ENCODE measurements at regions not wholly inside any gene's neighbourhood (a gene's known extent, or its start where the extent isn't known, plus 50 kb on each side); places are given as distances from the start of the nearest gene placed in this dataset.
"Not testable (repeated sequence)": the region's sequence is repeated elsewhere in the genome, so short reads cannot be mapped to it uniquely, and the experiment has no call there.

DNA sequence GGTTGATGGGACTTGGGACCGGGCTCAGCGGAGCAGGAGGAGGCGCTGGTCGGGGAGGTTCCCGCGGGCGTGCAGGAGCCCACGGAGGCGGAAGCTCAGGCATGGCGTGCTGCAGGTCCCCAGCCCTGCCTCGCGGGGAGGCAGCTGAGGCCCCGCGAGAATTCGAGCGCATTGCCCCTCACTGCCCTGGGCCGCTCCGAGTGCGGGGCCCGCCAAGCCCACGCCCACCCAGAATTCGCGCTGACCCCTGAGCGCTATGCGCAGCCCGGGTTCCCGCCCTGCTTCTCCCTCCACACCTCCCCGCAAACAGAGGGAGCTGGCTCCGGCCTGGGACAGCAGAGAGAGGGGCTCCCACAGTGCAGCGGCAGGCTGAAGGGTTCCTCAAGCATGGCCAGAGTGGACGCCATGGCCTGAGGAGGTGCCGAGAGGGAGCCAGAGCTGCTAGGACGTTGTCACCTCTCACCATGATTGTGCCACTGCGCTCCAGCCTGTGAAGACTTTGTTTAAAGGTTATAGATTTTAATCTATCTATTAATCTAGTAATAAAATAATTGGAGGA lies 357.2 kb upstream of the RGPD4 start:
- DNase-seq = no peak

DNA sequence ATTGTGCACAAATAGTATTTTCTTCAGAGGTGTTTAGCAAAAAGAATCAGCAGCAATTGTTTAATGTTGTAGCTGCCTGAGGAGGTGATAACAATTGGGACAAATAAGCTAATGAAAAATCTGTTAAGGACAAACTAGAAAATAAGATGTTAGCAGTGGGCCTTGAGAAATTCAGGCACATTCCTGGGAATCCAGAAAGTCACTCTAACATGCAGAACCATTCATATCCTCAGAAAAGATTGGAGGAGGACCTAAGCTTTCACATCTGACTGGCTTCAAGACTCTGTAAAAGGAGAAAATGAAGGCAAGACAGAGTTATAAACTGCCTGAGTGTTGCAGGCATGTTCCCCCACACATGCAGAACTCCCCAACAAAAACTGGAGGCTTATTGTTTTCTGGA lies 353.5 kb upstream of the RGPD4 start:
- DNase-seq = no peak

DNA sequence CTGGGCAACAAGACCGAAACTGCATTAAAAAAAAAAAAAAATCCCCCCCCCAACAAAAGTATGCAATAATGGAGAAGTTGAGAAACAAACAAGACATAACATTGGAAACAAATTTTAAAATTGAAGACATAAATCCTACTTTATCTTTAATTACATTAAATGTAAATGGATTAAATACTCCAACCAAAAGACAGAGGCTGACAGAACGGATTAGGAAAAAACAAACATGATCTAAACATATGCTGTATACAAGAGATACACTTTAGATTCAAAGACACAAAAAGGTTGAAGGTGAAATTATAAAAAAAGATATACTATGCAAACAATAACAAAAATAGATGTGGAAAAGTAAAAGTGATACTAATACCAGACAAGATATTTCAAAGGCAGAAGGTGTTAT lies 350.8 kb upstream of the RGPD4 start:
- DNase-seq = no peak

DNA sequence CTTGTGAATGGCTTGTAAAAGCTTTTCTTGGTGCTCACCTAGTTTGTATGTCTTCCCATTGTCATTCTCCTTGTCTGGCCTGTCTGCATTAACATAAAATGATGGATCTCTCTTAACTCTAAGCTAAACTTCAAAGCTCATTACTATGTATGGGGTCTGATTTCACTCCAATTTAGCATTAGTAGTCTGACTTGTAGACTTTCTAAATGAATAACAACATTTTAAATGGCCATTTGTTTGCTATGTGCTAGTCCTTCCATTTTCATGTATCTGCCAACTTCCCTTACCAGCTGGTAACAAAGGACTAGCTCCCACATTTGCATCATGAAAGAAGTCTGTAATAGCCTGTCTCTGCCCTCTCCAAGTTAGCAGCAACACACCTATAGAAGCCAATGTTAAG lies 324.2 kb upstream of the RGPD4 start:
- no peak for DNase-seq

GRCh38 chr2:107511970-107512789 lies 314.5 kb upstream of the RGPD4 start:
- DNase-seq = peak; percentile 93 to 94

GRCh38 chr2:107525406-107525805 lies 301.3 kb upstream of the RGPD4 start:
- no peak for DNase-seq

DNA sequence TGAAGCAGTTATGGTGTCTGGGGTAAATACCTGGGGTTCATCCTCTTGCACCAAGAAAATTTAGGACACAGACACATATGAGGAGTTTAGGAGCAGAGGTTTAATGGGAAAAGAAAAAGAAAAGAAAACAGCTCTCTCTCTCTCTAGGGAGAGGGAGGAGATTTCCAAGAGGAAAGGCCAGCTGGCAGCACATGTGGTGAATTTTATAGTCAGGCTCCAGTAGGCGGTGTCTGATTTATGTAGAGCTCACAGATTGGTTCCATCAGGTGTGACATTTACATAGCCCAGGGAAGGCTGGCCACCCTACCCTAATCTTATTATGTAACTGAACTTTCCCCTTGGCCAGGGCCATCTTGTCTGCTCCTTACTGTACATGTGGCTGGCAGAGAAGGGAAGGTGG lies 297.5 kb upstream of the RGPD4 start:
- DNase-seq = peak; percentile 53 to 64

GRCh38 chr2:107530046-107530445 lies 296.6 kb upstream of the RGPD4 start:
- DNase-seq = no peak

DNA sequence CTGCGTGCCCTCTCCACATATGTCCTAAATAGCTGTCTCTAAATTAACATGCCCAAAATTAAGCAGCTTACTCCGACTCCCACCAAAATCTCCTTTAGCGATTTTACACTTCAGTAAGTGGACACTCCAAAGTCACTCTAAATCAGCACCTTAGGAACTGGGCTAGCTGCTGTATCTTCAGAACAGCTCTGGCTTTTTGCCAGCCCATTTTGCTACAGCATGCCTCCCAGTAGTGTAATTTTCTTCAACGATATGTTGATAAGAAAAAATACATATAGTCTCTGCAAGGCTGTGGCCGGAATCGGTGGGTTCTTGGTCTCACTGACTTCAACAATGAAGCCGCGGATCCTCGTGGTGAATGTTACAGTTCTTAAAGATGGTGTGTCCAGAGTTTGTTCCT lies 291.8 kb upstream of the RGPD4 start:
- DNase-seq = no peak

DNA sequence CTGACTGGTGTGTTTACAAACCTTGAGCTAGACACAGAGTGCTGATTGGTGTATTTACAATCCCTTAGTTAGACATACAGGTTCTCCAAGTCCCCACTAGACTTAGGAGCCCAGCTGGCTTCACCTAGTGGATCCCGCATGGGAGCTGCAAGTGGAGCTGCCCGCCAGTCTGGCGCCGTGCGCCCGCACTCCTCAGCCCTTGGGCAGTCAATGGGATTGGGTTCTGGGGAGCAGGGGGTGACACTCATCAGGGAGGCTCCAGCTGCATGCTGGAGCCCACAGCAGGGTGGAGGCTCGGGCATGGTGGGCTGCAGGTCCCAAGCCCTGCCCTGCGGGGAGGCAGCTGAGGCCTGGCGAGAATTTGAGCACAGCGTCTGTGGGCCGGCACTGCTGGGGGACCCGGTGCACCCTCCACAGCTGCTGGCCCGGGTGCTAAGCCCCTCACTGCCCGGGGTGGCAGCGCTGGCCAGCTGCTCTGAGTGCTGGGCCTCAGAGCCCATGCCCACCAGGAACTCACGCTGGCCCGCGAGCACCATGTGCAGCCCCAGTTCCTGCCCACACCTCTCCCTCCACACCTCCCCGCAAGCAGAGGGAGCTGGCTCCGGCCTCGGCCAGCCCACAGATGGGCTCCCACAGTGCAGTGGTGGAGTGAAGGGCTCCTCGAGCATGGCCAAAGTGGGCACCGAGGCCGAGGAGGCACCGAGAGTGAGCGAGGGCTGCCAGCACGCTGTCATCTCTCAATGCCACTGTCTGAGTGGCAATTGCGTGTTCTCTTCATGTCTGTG lies 290.6 kb upstream of the RGPD4 start:
- DNase-seq = not testable (repeated sequence)

DNA sequence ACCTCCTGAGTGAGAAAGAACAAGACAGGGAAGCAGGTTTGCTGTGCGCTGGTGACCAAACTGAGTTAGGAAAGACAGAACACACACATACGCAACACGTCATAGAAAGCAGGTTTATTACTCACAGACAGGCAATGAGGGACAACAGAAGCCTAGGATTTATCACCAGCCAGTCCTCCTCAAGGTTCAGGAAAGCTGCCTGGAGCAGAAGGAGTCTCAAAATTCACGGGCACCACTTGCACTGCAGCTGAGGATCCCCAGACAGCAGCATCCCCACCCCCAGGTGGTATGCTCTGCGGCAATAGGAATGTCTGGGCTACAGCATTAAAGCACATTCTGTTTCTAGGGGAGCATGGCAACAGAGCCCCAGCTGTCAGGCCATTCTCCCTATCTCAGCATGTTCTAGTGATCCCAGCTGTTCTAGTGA lies 284.4 kb upstream of the RGPD4 start:
- DNase-seq = no peak

- no peak for DNase-seq
Measured at GRCh38 chr2:107543793-107544192, 282.9 kb upstream of the RGPD4 start.

GRCh38 chr2:107545066-107545465 lies 281.6 kb upstream of the RGPD4 start:
- no peak for DNase-seq

- no peak for DNase-seq
Measured at GRCh38 chr2:107545851-107546250, 280.8 kb upstream of the RGPD4 start.

GRCh38 chr2:107548216-107548615 lies 278.5 kb upstream of the RGPD4 start:
- no peak for DNase-seq

DNA sequence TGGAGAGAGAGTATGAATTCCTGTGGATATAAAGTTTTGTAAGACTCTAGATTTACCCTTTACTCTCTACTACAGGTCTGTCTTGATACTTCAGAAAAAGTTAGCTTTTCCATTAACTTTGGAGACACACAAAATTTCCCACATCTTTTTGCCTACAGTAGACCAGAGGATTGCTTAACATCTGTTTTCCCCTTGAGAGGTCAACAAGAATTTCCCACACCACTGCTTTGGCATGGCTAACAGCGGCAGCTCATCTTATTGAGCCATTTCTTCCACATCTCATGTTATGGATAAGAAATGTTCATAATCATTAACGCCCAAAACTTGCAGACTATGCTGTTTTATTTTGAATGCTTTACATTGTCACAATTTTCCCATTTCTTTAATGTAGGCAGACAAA lies 273.6 kb upstream of the RGPD4 start:
- no peak for DNase-seq

DNA sequence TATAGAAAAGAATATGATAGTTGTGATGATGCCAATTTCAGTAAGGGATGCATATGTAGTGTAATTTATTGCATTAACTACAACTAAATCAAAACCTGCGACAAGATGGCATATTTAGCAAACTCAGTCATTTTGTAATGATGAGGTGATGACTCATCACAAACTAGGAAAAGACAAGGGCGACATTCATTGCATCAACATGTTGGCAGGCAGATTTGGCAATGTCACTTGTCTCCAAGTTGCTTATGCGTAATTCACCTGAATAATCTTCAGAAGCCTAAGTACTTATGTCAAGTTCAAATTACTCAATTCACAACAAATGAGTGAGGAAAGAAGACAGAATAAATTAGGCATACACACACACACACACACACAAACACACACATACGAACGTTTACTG lies 273.2 kb upstream of the RGPD4 start:
- no peak for DNase-seq

GRCh38 chr2:107556038-107556627 lies 270.6 kb upstream of the RGPD4 start:
- no peak for DNase-seq

- DNase-seq = no peak
Measured at GRCh38 chr2:107558295-107558694, 268.4 kb upstream of the RGPD4 start.

DNA sequence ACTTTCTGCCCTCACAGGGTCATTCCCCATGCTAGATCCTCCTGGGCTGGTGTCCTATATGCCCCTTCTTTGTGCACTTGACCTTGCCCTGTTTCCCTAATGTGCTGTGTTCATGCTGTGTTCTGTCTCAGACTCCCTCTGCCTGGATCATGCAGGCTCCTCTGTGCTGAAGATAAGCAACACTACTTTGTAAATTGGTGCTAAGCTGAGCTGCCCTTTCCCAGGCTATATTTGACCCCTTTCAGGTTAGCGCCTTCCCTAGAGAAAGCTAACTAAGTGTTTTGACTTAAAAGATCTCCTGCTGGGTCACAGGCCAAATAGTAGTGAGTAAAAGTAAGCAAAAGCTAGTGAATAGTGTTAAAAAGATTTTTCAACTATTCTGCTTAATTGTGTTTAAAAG lies 257.2 kb upstream of the RGPD4 start:
- DNase-seq = no peak

DNA sequence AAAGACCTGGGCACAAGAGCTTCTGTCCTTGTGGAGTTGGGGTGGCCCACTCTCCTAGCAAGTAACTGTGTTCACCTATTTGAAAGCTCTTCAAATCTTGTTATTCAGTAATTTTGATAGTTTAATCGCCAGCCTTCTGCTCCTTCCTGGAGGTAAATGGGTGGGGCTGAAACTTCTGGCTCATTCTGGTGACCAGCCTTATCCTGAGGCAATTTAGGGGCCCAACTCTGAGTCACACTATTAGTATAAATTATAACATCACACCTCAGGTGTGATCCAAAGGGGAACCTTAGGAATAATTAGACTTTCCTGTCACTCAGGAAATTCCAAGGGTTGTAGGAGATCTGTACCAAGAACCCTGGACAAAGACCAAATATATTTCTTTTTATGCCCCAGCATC lies 255.8 kb upstream of the RGPD4 start:
- no peak for DNase-seq

DNA sequence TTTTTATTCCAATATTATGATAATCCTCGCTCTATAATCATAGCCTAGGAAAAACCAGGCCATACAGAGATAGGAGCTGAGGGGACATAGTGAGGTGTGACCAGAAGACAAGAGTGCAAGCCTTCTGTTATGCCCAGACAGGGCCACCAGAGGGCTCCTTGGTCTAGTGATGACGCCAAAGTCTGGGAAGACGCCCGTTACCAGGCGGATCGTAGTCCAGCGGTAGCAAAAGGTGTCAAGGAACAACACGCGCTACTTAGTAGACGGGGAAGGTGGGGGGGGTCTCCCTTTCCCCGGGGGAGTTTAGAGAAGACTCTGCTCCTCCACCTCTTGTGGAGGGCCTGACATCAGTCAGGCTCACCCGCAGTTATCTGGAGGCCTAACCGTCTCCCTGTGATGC lies 253.8 kb upstream of the RGPD4 start:
- DNase-seq = peak; percentile 14 to 26

- no peak for DNase-seq
Measured at GRCh38 chr2:107576991-107577390, 249.7 kb upstream of the RGPD4 start.

GRCh38 chr2:107582487-107582886 lies 244.2 kb upstream of the RGPD4 start:
- no peak for DNase-seq

Measured in SHP77 (cell line).